Lower leg skin (tissue), 3 donors: ENCODE measurements at regions not wholly inside any gene's neighbourhood (a gene's known extent, or its start where the extent isn't known, plus 50 kb on each side); places are given as distances from the start of the nearest gene placed in this dataset.

Source experiments
- CTCF ChIP-seq, 3 donors: fragments of 450-650 bp; IDR thresholded peaks; one replicate each; pipeline ENCODE4 v1.5.1; 2016; ENCODE audit warnings: antibody characterized with exemption in 3 of 3, mild to moderate bottlenecking in 3 of 3, moderate library complexity in 2 of 3
- POLR2A ChIP-seq, 2 donors: fragments of 450-650 bp; IDR thresholded peaks; one replicate each; pipeline ENCODE4 v1.6.1; 2016 to 2017; ENCODE audit warnings: antibody characterized with exemption in 2 of 2, mild to moderate bottlenecking in 1 of 2, moderate library complexity in 1 of 2

- TF ChIP-seq CTCF (IDR thresholded peaks at IDR 0.05), result no peak
- TF ChIP-seq POLR2A (IDR thresholded peaks at IDR 0.05), result no peak
Observed at GRCh38 chrX:110853610-110854009, 58.0 kb upstream of the CHRDL1 start.
